GM23248 (cell line): ENCODE measurements at regions not wholly inside any gene's neighbourhood (a gene's known extent, or its start where the extent isn't known, plus 50 kb on each side); places are given as distances from the start of the nearest gene placed in this dataset.
"Not testable (repeated sequence)": the region's sequence is repeated elsewhere in the genome, so short reads cannot be mapped to it uniquely, and the experiment has no call there.

ENCODE experiments used
- EZH2 ChIP-seq: fragments of 200-600 bp; sonication (generic); IDR thresholded peaks from 2 replicates; pipeline ENCODE4 v1.6.1; 2018; ENCODE audit warnings: antibody characterized with exemption, mild to moderate bottlenecking; ENCODE audit not compliant: insufficient read depth, poor library complexity, severe bottlenecking
- EZH2phosphoT487 ChIP-seq: fragments of 200-600 bp; sonication (generic); IDR thresholded peaks from 2 replicates; pipeline ENCODE4 v1.6.1; 2018; ENCODE audit warnings: antibody characterized with exemption, moderate library complexity, mild to moderate bottlenecking, low read depth; ENCODE audit not compliant: insufficient read depth

- TF ChIP-seq EZH2phosphoT487, EZH2: not testable (repeated sequence)
Measured at GRCh38 chr17:54712798-54713197, 187.9 kb upstream of the TOM1L1 start.
